ENCODE measurements at regions not wholly inside any gene's neighbourhood (a gene's known extent, or its start where the extent isn't known, plus 50 kb on each side); places are given as distances from the start of the nearest gene placed in this dataset.
A peak's percentile ranks its signal among the peaks of the same experiment; 100 is the strongest.

DNA sequence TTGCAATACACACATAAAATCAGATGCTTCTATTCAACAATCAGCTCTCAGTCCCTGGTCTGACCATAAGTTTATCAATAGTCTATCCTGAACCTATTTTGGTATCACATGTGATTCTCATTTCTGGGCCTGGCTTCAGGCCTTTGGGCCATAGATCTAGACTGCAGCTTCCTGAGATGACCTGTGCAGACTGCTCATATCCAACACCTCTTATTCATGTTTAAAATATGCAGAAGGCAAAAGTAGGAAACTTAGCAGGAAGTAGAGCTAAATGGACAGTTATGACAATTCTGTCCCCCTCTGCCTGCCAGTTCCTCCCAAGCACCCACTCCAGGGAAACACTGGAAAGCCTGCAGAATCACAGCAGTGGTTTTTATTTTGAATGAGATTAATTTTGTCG lies 53.3 kb downstream of the C7orf25 start:
- TF ChIP-seq, protein P1, sequence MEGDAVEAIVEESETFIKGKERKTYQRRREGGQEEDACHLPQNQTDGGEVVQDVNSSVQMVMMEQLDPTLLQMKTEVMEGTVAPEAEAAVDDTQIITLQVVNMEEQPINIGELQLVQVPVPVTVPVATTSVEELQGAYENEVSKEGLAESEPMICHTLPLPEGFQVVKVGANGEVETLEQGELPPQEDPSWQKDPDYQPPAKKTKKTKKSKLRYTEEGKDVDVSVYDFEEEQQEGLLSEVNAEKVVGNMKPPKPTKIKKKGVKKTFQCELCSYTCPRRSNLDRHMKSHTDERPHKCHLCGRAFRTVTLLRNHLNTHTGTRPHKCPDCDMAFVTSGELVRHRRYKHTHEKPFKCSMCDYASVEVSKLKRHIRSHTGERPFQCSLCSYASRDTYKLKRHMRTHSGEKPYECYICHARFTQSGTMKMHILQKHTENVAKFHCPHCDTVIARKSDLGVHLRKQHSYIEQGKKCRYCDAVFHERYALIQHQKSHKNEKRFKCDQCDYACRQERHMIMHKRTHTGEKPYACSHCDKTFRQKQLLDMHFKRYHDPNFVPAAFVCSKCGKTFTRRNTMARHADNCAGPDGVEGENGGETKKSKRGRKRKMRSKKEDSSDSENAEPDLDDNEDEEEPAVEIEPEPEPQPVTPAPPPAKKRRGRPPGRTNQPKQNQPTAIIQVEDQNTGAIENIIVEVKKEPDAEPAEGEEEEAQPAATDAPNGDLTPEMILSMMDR (IDR thresholded peaks at IDR 0.05; ENCODE audit: insufficient read depth, low read depth, low read length), result no peak
- H3K4me3 ChIP-seq (ENCODE audit: low read depth, low read length), result no peak overlapping the region
- DNase-seq (ENCODE audit: low read depth), result no peak

GRCh38 chr7:42856605-42856987 lies 55.3 kb downstream of the C7orf25 start:
- DNase-seq (ENCODE audit: low read depth), result no peak
- TF ChIP-seq, protein P1 (IDR thresholded peaks at IDR 0.05; ENCODE audit: insufficient read depth, low read depth, low read length), result no peak
- peak overlapping the region; percentile 59 for H3K4me3 ChIP-seq (ENCODE audit: low read depth, low read length)

DNA sequence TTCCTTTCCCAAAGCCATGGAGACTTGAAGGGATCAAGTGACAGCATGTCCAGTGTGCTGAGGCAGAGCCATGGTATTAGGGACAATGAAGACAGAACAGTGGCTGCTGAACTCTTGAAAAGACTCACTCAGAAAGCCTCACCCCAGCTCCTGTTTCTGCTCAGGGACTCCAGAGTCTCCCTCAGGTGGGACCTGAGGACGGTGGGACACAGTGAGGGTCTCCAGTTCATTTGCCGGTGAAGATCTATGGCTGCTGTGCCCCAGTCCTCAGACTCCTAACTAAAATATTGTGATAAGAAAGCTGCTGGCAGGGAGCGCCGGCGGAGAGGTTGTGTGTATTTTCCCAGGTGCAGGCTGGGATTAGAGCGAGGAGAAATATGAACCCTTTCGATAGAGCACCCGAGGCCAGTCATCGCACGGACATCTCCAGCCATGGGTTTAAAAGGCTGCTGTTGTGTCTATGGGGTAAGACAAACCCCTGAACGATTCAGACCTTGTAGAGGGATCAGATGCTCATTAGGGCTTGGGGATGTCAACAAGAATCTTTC lies 57.2 kb downstream of the C7orf25 start:
- DNase-seq (ENCODE audit: low read depth), result no peak
- TF ChIP-seq, protein P1 (IDR thresholded peaks at IDR 0.05; ENCODE audit: insufficient read depth, low read depth, low read length), result no peak
- H3K4me3 ChIP-seq (ENCODE audit: low read depth, low read length), result no peak overlapping the region

DNA sequence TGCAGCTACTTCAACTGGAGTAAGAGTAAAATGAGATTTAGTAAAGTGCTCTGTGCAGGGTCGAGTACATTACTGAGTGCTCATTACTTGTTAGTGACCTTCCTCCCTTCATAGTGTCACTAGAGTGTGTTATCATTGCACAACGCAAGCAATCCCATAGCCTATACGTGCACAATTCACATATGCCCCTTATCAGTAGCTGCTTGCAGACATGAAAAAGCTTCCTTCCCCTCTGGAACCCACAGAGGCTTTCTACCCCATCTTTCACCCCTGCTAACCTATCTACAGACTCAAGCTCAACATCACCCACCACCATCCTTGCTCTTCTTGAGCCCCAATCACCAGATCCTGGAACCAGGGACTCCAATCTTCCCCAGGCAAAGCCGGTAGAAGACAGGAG lies 59.3 kb downstream of the C7orf25 start:
- no peak for DNase-seq (ENCODE audit: low read depth)
- TF ChIP-seq, protein P1 (IDR thresholded peaks at IDR 0.05; ENCODE audit: insufficient read depth, low read depth, low read length), result no peak

DNA sequence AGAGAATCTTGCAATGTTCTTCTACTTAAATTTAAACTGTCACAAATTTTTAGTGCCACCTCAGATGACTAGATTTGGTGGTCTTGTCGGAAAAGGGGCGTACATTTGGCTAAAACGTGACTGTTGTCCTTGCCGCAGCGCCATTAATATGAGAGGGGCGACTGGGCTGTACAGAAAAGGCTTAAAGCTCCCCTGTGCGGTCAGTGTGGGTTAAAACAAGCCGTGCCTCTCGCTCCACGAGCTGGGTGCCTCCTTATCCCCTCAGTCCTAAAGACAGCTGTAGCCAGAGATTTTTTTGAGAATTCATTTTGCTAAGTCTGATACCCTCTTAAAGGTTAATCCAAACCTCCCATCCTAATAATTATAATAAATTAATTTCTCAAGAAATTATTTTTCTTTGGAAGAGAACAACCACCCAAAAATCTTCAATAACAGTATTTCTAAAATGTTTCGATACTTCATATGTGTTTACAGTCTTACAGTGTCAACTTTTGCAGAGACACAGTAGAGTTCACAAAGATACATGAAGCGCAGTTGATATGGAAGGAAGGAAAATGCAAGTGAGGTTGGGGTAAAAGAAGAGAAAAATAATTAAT lies 68.6 kb downstream of the C7orf25 start:
- peak; percentile 42 for DNase-seq (ENCODE audit: low read depth)
- TF ChIP-seq, protein P1 (IDR thresholded peaks at IDR 0.05; ENCODE audit: insufficient read depth, low read depth, low read length), result peak; percentile 57
- no peak overlapping the region for H3K4me3 ChIP-seq (ENCODE audit: low read depth, low read length)

More for the DNA sequence above, 59.3 kb downstream of the C7orf25 start:
- no peak overlapping the region for H3K4me3 ChIP-seq (ENCODE audit: low read depth, low read length)

DNA sequence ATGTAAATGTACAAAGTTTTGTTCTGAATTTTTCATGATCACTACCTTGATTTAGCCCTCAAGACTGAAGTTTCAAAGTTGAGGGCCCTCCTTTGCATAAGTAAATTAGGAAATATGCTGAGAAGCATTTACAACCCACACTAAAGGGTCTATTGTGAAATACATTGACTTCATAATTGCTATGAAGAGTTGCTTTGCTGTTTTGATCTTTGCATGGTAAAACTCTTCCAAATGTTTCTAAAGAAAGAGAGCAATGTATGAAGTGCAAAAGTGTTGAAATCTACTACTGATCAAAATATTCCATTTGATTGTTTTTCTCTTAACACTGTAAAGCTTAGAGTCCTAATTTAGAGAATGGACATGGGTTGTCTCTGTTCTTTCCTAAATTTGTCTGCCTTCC lies 77.2 kb downstream of the C7orf25 start:
- no peak for DNase-seq (ENCODE audit: low read depth)
- no peak overlapping the region for H3K4me3 ChIP-seq (ENCODE audit: low read depth, low read length)
- TF ChIP-seq, protein P1 (IDR thresholded peaks at IDR 0.05; ENCODE audit: insufficient read depth, low read depth, low read length), result no peak

GRCh38 chr7:42833411-42833810 lies 78.5 kb downstream of the C7orf25 start:
- TF ChIP-seq, protein P1 (IDR thresholded peaks at IDR 0.05; ENCODE audit: insufficient read depth, low read depth, low read length), result no peak
- DNase-seq (ENCODE audit: low read depth), result no peak
- H3K4me3 ChIP-seq (ENCODE audit: low read depth, low read length), result no peak overlapping the region

Measured in fibroblast of villous mesenchyme (primary cell).